Thyroid gland (tissue), 4 donors: ENCODE measurements at regions not wholly inside any gene's neighbourhood (a gene's known extent, or its start where the extent isn't known, plus 50 kb on each side); places are given as distances from the start of the nearest gene placed in this dataset.

ENCODE experiments used
- DNase-seq, 2 donors: peaks; one replicate each; pipeline ENCODE4 v3.0.0-alpha.2; 2019
- H3K27ac ChIP-seq, 3 donors: fragments of 200-600 bp; sonication (generic); 1 replicate in 2 of 3; 2 replicates in 1 of 3; pipeline ENCODE4 v1.5.1; 2016 to 2019; ENCODE audit warnings: mild to moderate bottlenecking in 1 of 3, moderate library complexity in 1 of 3
- H3K27me3 ChIP-seq: fragments of 200-600 bp; sonication (generic); one replicate; pipeline ENCODE4 v1.5.1; 2019
- H3K36me3 ChIP-seq, 2 donors: fragments of 200-600 bp; sonication (generic); one replicate each; pipeline ENCODE4 v1.5.1; 2016 to 2019
- H3K4me1 ChIP-seq, 2 donors: fragments of 200-600 bp; sonication (generic); one replicate each; pipeline ENCODE4 v1.5.1; 2017 to 2019
- H3K4me3 ChIP-seq, 3 donors: fragments of 200-600 bp; sonication (generic); replicated peaks in 1 of 3; 1 replicate in 2 of 3; 2 replicates in 1 of 3; pipeline ENCODE4 v1.5.1; 2016; ENCODE audit warnings: mild to moderate bottlenecking in 1 of 3
- H3K9me3 ChIP-seq: fragments of 200-600 bp; sonication (generic); one replicate; pipeline ENCODE4 v1.5.1; 2017
- POLR2A ChIP-seq, 2 donors: fragments of 450-650 bp; IDR thresholded peaks; one replicate each; pipeline ENCODE4 v1.6.1; 2017; ENCODE audit warnings: antibody characterized with exemption in 2 of 2, mild to moderate bottlenecking in 2 of 2, moderate library complexity in 1 of 2
- WGBS, 2 donors: methylation state at CpG; one replicate each; pipeline ENCODE4 v1.1.5; 2017; 5-methylcytosine and 5-hydroxymethylcytosine counted together
- intact Hi-C: fragments of 100-400 bp; cut with DNase I; formaldehyde crosslinking; loops from one replicate; pipeline ENCODE4 v1.15.1; 2023
- TF ChIP-seq, protein P1 (sequence below), 6 experiments: fragments of 200-600 bp in 3 of 6; fragments of 450-650 bp in 3 of 6; sonication (generic) in 3 of 6; IDR thresholded peaks; one replicate each; pipeline ENCODE4 v1.5.1; 2016 to 2019; ENCODE audit warnings: antibody characterized with exemption in 6 of 6, mild to moderate bottlenecking in 2 of 6, inconsistent platforms in 1 of 6, moderate library complexity in 1 of 6

- Histone ChIP-seq H3K27me3 (no peaks in the 10 kb centered on the region), H3K4me1 (peaks cover 6 to 16% of the 10 kb centered on the region in 2 donors), H3K9me3 (no peaks in the 10 kb centered on the region), H3K4me3 (no peak overlapping the region), H3K27ac (no peak overlapping the region), H3K36me3 (no peaks in the 10 kb centered on the region)
- peak; percentile 51 to 58 for DNase-seq
- WGBS, 2 donors: 14 to 34% methylated on average over 2 of the region's 2 CpGs
- intact Hi-C loops: no loop called here
- TF ChIP-seq, protein P1, sequence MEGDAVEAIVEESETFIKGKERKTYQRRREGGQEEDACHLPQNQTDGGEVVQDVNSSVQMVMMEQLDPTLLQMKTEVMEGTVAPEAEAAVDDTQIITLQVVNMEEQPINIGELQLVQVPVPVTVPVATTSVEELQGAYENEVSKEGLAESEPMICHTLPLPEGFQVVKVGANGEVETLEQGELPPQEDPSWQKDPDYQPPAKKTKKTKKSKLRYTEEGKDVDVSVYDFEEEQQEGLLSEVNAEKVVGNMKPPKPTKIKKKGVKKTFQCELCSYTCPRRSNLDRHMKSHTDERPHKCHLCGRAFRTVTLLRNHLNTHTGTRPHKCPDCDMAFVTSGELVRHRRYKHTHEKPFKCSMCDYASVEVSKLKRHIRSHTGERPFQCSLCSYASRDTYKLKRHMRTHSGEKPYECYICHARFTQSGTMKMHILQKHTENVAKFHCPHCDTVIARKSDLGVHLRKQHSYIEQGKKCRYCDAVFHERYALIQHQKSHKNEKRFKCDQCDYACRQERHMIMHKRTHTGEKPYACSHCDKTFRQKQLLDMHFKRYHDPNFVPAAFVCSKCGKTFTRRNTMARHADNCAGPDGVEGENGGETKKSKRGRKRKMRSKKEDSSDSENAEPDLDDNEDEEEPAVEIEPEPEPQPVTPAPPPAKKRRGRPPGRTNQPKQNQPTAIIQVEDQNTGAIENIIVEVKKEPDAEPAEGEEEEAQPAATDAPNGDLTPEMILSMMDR (IDR thresholded peaks at IDR 0.05): no peak
- no peak for TF ChIP-seq POLR2A (IDR thresholded peaks at IDR 0.05)
These were observed 66.2 kb upstream of the ZC3H12C start for GRCh38 chr11:110026858-110027626.

DNA sequence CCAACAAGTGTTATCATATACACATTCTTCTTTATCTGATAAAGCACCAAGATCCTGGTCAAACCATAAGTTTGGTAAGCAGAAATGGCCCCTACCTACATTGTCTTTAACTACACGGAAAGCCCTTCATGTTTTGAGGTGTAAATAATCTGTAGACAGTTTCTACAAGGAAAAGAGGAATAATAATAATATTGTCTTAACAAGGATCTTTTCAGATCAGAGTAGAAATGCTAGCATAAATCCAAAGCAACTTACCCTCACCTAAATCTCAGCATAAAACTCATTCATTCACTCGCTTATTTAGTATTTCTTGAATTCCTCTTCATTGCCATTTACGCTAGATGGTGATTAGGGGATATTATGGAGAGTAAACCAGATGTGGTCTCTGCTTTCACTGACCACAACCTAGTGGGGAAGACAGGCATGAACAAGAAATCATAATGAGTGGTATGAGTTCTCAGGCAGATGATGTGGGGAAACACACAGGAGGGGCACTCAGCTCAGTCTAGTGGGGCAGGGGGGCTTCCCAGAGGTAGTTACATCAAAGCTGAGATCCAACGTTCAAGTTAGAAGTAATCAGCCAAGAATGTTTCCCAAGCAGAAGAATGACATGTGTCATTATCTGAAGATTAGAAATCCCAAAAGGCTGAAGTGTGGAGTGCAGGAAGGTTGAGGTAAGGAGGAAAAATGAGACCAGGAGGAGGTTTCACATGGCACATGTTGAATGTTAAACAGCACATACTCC, 65.4 kb upstream of the ZC3H12C start:
- intact Hi-C loops: no loop called here
- TF ChIP-seq, protein P1 (IDR thresholded peaks at IDR 0.05): no peak
- no peak for TF ChIP-seq POLR2A (IDR thresholded peaks at IDR 0.05)
- Histone ChIP-seq H3K4me1 (peaks cover 6 to 16% of the 10 kb centered on the region in 2 donors), H3K27me3 (no peaks in the 10 kb centered on the region), H3K9me3 (no peaks in the 10 kb centered on the region), H3K4me3 (no peak overlapping the region), H3K36me3 (no peaks in the 10 kb centered on the region), H3K27ac (no peak overlapping the region)
- 86 to 92% methylated on average over 4 of the region's 4 CpGs for WGBS, 2 donors
- no peak for DNase-seq

- 83 to 91% methylated on average over 2 of the region's 2 CpGs for WGBS, 2 donors
- no peak overlapping the region for H3K27ac ChIP-seq
- intact Hi-C loops: no loop called here
- no peak for DNase-seq
- H3K36me3 ChIP-seq: no peaks in the 10 kb centered on the region
- H3K4me3 ChIP-seq: no peak overlapping the region
- TF ChIP-seq, protein P1 (IDR thresholded peaks at IDR 0.05): no peak
- no peak for TF ChIP-seq POLR2A (IDR thresholded peaks at IDR 0.05)
- no peaks in the 10 kb centered on the region for H3K27me3 ChIP-seq
- peaks cover 6 to 16% of the 10 kb centered on the region in 2 donors for H3K4me1 ChIP-seq
- no peaks in the 10 kb centered on the region for H3K9me3 ChIP-seq
These were observed 64.3 kb upstream of the ZC3H12C start for GRCh38 chr11:110028921-110029320.

DNA sequence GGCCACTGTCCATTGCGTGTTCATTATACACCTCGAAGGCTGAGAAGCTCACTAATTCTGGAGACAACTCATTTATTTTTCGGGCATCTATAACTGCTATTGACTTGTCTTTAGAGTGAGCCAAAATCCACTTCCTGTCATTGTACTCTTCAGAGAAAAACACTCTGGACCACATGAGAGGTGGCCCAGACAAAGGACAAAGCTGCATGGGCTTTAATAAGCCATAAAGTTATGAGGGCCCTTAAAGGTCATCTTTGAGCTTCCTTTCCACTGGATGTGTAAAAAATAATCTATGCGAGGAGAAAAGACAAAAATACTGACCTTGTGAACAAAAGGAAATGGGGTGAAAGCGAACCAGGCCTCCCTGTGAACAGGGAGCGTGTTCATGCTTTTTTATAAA, 63.5 kb upstream of the ZC3H12C start:
- TF ChIP-seq, protein P1 (IDR thresholded peaks at IDR 0.05): no peak
- no peak for TF ChIP-seq POLR2A (IDR thresholded peaks at IDR 0.05)
- H3K4me1 ChIP-seq: peaks cover 6 to 16% of the 10 kb centered on the region in 2 donors
- no peak for DNase-seq
- WGBS, 2 donors: 72 to 76% methylated on average over 6 of the region's 6 CpGs
- no peaks in the 10 kb centered on the region for H3K27me3 ChIP-seq
- no peak overlapping the region for H3K4me3 ChIP-seq
- intact Hi-C loops: no loop called here
- H3K9me3 ChIP-seq: no peaks in the 10 kb centered on the region
- H3K27ac ChIP-seq: peak overlapping the region in 1 of 3 donors; percentile 40
- no peaks in the 10 kb centered on the region for H3K36me3 ChIP-seq

- WGBS, 2 donors: 84 to 89% methylated on average over 2 of the region's 2 CpGs
- no peaks in the 10 kb centered on the region for H3K27me3 ChIP-seq
- H3K27ac ChIP-seq: no peak overlapping the region
- no peak for DNase-seq
- peaks cover 6 to 16% of the 10 kb centered on the region in 2 donors for H3K4me1 ChIP-seq
- H3K36me3 ChIP-seq: no peaks in the 10 kb centered on the region
- TF ChIP-seq, protein P1 (IDR thresholded peaks at IDR 0.05): no peak
- no peak for TF ChIP-seq POLR2A (IDR thresholded peaks at IDR 0.05)
- no peaks in the 10 kb centered on the region for H3K9me3 ChIP-seq
- H3K4me3 ChIP-seq: no peak overlapping the region
- intact Hi-C loops: no loop called here
These were observed 62.0 kb upstream of the ZC3H12C start for GRCh38 chr11:110031171-110031570.
